Skin epidermis (tissue), 12 donors: ENCODE measurements at regions not wholly inside any gene's neighbourhood (a gene's known extent, or its start where the extent isn't known, plus 50 kb on each side); places are given as distances from the start of the nearest gene placed in this dataset.

Source experiments
- H3K27ac ChIP-seq, 21 experiments: fragments of 200-600 bp; sonication (generic) in 11 of 21; one replicate each; pipeline ENCODE4 v1.5.0; 2020; ENCODE audit warnings: mild to moderate bottlenecking in 3 of 21, inconsistent platforms in 2 of 21, moderate library complexity in 2 of 21
- H3K4me3 ChIP-seq, 7 experiments: fragments of 200-600 bp; sonication (generic) in 2 of 7; one replicate each; pipeline ENCODE4 v1.5.0; 2020; ENCODE audit warnings: inconsistent platforms in 2 of 7, mild to moderate bottlenecking in 2 of 7, moderate library complexity in 1 of 7

- H3K27ac ChIP-seq, result no peak overlapping the region
- H3K4me3 ChIP-seq, result no peak overlapping the region
Measured at GRCh38 chr10:29962166-29962850, 97.1 kb downstream of the JCAD start.

- no peak overlapping the region for H3K27ac ChIP-seq
- H3K4me3 ChIP-seq, result no peak overlapping the region
Measured at GRCh38 chr10:29961351-29961750, 98.0 kb downstream of the JCAD start.

DNA sequence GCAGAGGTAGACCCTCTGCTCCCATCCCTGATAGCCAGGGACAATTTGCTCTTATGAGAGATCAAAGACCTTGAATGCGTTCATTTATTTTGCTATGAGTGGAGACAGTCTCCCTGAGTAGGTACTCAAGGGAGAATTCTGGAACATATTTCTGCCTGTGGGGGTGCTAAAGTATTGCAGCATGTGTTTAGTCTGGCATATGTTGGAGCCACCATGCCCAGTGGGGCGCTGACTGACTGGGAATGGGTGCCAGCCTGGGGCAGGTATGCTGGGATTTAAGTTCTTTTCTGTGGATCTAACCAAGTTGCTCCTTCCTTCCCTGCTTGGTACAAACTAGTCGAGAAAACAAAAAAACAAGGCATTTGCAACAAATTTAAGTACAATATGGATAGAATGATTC is 99.1 kb downstream of the JCAD start:
- no peak overlapping the region for H3K27ac ChIP-seq
- no peak overlapping the region for H3K4me3 ChIP-seq

- Histone ChIP-seq H3K27ac (no peak overlapping the region), H3K4me3 (no peak overlapping the region)
Measured at GRCh38 chr10:29959586-29959985, 99.8 kb downstream of the JCAD start.

GRCh38 chr10:29958440-29958839 is 100.9 kb downstream of the JCAD start:
- Histone ChIP-seq H3K4me3 (no peak overlapping the region), H3K27ac (no peak overlapping the region)

GRCh38 chr10:29957907-29958331 is 101.5 kb downstream of the JCAD start:
- H3K4me3 ChIP-seq, result no peak overlapping the region
- no peak overlapping the region for H3K27ac ChIP-seq

DNA sequence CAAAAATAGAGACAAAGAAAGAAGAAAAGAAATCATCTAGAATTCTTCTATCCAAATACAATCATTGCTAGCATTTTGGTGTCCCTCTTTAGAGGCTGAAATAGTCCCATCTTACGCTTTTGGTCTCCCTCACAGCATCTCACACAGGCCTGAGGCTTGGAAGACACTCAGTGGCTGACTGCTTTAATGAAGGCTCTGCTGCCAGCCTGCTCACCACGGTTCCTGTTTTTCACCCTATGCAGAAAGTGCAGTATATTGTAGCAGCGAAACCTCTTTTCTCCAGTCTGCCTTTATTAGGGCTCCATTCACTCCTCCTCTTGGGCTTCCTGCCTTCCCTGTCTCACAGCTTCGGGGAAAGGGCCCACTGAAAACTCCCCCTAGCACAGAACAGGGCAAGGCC is 102.2 kb downstream of the JCAD start:
- Histone ChIP-seq H3K4me3 (no peak overlapping the region), H3K27ac (no peak overlapping the region)

GRCh38 chr10:29956335-29956924 is 103.0 kb downstream of the JCAD start:
- H3K4me3 ChIP-seq, result no peak overlapping the region
- no peak overlapping the region for H3K27ac ChIP-seq

- H3K27ac ChIP-seq, result peak overlapping the region in 1 of 21 experiments; percentile 58
- H3K4me3 ChIP-seq, result no peak overlapping the region
Measured at GRCh38 chr10:29955329-29955935, 104.0 kb downstream of the JCAD start.

DNA sequence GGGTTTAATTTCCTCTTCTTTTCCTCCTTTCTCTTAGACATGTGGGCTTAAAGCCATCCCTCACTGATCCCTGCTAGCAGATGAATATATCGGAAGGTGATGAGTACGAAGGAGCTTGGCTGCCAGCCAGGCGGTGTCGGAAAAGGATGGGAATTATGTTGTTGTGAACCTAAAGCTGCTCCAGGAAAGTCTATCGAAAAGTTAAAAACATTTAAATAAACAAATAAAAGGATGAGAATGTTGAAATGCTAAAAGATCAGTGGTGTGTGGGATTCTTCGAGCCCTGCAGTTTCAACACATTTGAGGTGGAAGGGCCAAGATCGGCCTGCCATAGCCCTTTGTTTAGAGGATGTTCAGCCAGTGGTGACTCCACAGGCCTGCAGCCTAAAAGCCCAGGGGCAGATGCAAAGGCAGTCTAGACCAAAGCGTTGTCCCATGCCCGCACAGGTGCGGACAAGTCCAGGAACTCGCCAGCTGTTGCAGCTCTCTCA is 107.9 kb downstream of the JCAD start:
- peak overlapping the region in 10 of 21 experiments; percentile 18 to 65 (median 32) for H3K27ac ChIP-seq
- no peak overlapping the region for H3K4me3 ChIP-seq

- peak overlapping the region in 18 of 21 experiments; percentile 12 to 84 (median 66) for H3K27ac ChIP-seq
- no peak overlapping the region for H3K4me3 ChIP-seq
Measured at GRCh38 chr10:29950391-29950790, 109.0 kb downstream of the JCAD start.

- peak overlapping the region in 20 of 21 experiments; percentile 13 to 87 (median 64) for H3K27ac ChIP-seq
- H3K4me3 ChIP-seq, result no peak overlapping the region
Measured at GRCh38 chr10:29949411-29950011, 109.9 kb downstream of the JCAD start.

DNA sequence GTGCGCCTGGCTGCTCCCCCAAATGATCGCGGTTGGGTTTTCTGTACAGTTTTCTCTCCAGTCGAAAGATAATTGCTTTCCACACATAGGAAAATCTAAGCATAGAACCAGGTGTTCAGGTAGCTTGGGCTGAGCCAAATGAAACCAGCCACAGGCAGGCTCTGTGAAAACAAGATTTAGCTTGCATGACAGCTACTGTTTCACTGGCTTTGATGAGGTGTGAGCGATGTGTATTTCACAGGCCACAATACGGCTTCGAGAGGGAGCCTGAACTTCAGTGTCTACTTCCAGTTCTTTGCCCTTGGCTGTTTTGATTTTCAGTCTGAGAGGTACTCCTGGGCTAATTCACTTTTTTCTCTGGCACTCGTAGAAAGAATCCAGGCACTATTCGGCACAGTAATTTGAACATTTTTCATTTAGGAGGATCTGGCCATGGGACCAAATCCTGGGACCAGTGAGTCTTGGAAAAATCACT is 110.5 kb downstream of the JCAD start:
- no peak overlapping the region for H3K4me3 ChIP-seq
- H3K27ac ChIP-seq, result peak overlapping the region in 20 of 21 experiments; percentile 7 to 87 (median 64)

GRCh38 chr10:29947701-29948060 is 111.7 kb downstream of the JCAD start:
- peak overlapping the region in 19 of 21 experiments; percentile 1 to 87 (median 65) for H3K27ac ChIP-seq
- H3K4me3 ChIP-seq, result no peak overlapping the region

DNA sequence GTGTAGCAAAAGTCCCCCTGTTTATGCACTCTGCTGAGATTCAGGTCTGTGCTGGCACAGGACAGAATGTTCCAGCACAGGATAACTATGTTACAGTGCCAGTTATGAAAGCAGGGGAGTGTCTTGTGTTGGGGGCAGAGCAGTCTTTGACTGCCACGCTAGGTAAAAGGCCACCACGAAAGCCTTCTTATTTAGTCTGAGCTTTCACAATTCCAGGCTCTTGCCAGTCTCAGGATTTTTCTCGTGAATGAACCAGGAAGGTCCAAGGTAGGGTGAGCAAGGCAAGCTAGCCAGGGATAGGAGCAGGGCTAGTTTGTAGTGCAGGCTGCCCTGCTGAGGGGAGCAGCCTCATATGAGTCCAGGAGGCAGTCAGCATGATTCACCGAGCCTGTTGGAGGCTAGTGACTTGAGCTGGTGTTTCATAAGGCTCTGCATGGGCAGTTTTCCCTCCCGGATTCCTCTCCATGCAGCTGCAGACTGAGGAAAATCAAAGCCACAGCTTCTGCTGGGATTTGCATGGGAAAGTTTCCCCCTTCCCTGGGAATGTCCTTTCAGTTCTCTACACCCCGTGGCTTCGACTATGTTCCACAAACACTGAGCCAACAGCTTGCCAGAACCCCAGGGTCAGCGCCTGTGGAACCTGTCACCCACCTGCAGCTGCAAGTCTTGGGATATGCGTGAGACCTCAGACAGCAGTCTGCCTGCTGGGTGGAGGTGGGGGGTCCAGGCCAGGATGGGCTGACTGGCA is 112.3 kb downstream of the JCAD start:
- H3K4me3 ChIP-seq, result no peak overlapping the region

DNA sequence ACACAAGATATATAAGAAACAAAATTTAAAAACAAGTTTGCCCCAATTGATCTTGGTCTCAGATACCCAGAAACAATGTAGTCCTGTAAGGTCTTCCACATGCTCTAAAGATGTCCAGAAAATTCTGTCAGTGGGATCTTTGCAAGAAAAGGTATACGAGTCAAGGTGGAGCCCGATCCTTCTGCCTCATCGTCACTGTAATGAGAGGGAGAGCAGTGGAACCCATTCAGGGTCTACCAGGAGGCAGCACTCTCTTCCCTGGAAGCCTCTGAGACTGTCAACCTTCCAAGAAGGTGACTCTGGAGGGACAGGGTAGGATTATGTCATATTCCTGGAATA is 112.8 kb downstream of the JCAD start:
- Histone ChIP-seq H3K4me3 (no peak overlapping the region), H3K27ac (peak overlapping the region in 18 of 21 experiments; percentile 0 to 87 (median 60))

More for the DNA sequence above, 112.3 kb downstream of the JCAD start:
- peak overlapping the region in 19 of 21 experiments; percentile 28 to 87 (median 65) for H3K27ac ChIP-seq

- Histone ChIP-seq H3K27ac (no peak overlapping the region), H3K4me3 (no peak overlapping the region)
Measured at GRCh38 chr10:29941476-29941875, 117.9 kb downstream of the JCAD start.

- Histone ChIP-seq H3K27ac (no peak overlapping the region), H3K4me3 (no peak overlapping the region)
Measured at GRCh38 chr10:29932991-29933390, 126.4 kb downstream of the JCAD start.

GRCh38 chr10:29931833-29932232 is 127.6 kb downstream of the JCAD start:
- Histone ChIP-seq H3K27ac (no peak overlapping the region), H3K4me3 (no peak overlapping the region)

DNA sequence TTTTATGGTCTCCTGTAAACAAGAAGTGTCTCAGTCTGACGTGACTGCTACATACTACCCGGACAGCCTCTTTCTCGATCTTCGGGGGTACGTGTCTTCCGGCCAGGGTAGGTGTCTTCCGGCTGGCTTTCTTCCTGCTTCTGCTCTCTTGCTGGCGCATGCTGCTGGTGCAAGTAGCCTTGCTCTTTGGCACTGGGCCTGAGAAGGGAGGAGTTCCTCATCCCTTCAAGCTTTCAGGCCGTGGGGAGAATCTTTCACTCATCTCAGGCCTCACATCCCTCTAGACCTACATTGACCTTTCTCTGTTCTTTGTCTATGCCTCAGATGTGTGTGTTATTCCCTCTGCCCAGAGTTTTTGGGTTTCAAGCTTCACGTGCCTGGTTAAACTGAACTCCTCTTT is 130.4 kb downstream of the JCAD start:
- Histone ChIP-seq H3K27ac (peak overlapping the region in 1 of 21 experiments; percentile 3), H3K4me3 (no peak overlapping the region)
